HG02938 (cell line): ENCODE measurements at regions not wholly inside any gene's neighbourhood (a gene's known extent, or its start where the extent isn't known, plus 50 kb on each side); places are given as distances from the start of the nearest gene placed in this dataset.
"Not testable (repeated sequence)": the region's sequence is repeated elsewhere in the genome, so short reads cannot be mapped to it uniquely, and the experiment has no call there.

Experiments used
- ATAC-seq: cut with Tn5 transposase; IDR thresholded peaks from one replicate; pipeline ENCODE4 v1.9.1; 2021; ENCODE audit warnings: mild to moderate bottlenecking, moderate library complexity; ENCODE audit not compliant: unreplicated experiment

DNA sequence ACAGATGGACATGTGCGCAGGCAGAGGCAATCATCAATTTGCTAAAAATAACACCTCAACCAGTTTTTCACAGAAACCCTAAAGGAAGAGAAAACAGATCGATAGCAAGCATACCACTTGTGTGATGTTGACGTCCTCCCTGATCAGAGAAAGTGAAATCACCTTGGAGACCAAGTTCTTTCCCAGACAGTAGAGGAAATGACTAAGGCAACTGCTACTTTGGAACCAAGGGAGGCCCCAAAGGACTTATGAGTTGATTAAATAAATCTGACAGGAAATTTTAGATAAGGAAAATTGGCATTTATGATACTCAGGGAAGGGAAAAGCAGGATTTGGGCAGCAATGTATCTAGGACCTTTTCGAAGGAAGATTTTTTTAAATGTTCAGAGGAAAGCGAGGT lies 267.1 kb upstream of the ASIC2 start:
- ATAC-seq, result no peak

DNA sequence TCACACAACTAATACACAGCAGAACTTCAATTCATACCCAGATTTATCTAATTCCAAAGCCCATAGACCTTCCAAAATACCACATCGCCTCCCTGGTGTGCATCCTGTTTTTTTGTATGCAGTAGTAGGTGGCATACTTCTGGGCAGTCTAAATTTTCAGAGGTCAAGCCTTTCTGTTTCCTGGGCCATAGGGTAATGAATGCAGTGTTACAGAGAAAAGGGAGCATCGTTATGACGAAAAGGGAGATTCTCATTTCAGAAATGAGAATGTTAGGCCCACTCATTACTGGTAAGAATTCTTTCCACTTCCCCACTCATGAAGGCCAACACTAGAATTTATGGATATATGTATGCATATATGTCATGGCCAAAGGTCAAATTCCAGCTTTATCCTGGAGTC lies 267.8 kb upstream of the ASIC2 start:
- ATAC-seq, result no peak

GRCh38 chr17:33561569-33562334 lies 268.7 kb upstream of the ASIC2 start:
- ATAC-seq, result no peak

GRCh38 chr17:33562792-33563191 lies 269.7 kb upstream of the ASIC2 start:
- no peak for ATAC-seq

DNA sequence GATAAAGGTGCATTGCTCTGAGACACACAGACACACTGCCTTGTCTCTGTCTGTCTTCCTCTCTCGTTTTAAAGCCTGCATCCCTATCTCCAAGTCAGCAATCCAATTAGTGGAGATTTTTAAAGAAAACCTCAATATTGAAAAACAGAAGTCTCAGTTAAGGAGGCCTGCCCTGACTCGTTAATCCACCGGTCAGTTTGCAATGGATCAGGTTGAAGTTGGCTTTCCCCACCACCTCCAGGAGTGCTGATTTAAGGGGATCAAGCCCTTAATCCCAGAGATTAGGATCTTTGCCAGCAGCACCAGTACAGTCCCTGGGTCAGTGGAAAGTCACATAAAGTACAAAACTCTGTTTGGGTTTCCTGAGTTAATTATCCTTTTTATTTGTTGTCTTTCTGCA lies 271.1 kb upstream of the ASIC2 start:
- no peak for ATAC-seq

- ATAC-seq, result no peak
These were observed 274.1 kb upstream of the ASIC2 start for GRCh38 chr17:33567223-33567622.

GRCh38 chr17:33572615-33573014 lies 279.5 kb upstream of the ASIC2 start:
- no peak for ATAC-seq

- no peak for ATAC-seq
These were observed 281.9 kb upstream of the ASIC2 start for GRCh38 chr17:33574942-33575445.

GRCh38 chr17:33579740-33580139 lies 286.6 kb upstream of the ASIC2 start:
- not testable (repeated sequence) for ATAC-seq

GRCh38 chr17:33580215-33580614 lies 287.1 kb upstream of the ASIC2 start:
- ATAC-seq, result no peak

DNA sequence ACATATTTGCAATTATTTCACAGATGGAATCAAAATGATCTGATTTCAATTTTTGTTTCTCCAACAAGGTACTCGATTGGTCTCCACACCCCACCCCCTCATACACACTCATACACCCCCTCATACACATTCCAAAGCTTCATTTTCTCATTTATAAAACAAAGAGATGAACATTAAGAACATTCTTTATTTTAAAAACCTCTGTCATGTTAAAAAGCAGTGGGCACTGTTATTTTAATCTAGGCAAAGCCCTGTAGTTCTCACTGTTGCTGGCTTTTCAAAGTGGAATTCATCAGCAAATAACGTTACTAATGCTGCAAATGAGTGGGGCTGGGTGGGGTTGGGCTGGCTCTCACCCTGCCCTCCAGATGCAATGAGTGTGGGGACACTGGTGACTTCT lies 289.6 kb upstream of the ASIC2 start:
- ATAC-seq, result no peak

- ATAC-seq, result no peak
These were observed 290.7 kb upstream of the ASIC2 start for GRCh38 chr17:33583518-33584417.

- ATAC-seq, result no peak
These were observed 300.9 kb upstream of the ASIC2 start for GRCh38 chr17:33593991-33594390.

DNA sequence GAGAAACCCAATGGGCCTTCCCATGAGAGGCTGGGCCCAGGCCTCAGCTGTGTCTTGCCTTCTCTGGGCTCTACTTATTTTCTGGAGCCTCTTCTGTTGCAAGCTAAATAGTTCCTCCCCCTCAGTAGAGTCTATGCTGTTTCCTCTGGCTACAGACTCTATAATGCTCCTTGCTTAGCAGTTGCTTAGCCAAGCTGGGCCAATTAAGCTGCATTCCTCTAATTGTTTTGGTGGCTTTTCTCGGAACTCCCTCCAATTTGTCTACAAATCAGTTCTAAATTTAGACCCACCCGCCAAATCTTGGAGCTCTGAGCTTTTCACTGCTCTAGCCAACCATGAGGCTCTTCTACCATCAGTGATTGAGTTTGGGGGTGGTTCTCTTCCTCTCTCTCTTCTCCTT lies 302.7 kb upstream of the ASIC2 start:
- ATAC-seq, result no peak

GRCh38 chr17:33596899-33597298 lies 303.8 kb upstream of the ASIC2 start:
- ATAC-seq, result no peak

GRCh38 chr17:33598797-33599196 lies 305.7 kb upstream of the ASIC2 start:
- ATAC-seq, result no peak

DNA sequence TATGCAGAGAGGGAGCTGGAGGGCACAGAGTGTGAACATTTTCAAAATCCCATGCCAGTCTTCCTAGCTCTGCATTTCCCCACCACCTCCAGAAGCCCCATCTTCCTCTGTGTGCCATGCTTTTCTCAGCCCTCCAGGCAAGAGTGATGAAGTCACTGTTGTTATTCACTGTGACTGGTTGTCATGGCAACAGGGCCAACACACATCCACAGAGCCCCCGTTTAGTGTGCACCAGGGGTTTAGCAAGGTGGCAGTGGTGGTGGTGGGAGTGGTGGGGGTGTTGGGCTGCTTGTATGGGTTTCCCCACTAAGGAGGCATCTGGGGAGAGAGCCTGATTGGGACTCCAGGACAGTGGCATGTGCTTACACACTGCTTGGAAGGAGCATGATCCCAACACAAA lies 309.9 kb upstream of the ASIC2 start:
- ATAC-seq, result no peak

GRCh38 chr17:33603789-33604188 lies 310.7 kb upstream of the ASIC2 start:
- ATAC-seq, result no peak

DNA sequence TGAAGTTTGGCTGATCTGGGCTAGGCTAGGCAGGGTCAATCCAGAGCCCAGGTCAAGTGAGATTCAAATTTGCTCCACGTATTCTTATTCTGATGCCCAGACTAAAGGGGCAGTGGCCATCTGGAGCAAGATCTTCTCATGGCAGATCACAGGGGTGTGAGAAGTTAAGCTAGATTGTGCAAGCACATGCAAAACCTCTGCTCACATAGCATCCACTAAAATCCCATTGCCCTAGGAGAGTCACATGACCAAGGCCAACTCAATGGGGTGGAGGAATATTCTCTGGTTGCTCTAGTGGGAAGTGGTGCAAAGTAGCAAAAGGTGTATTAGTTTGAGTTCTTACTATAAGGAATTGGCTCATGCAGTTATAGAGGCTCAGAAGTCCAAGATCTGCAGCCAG lies 318.4 kb upstream of the ASIC2 start:
- no peak for ATAC-seq

GRCh38 chr17:33615861-33616260 lies 322.8 kb upstream of the ASIC2 start:
- ATAC-seq, result no peak

DNA sequence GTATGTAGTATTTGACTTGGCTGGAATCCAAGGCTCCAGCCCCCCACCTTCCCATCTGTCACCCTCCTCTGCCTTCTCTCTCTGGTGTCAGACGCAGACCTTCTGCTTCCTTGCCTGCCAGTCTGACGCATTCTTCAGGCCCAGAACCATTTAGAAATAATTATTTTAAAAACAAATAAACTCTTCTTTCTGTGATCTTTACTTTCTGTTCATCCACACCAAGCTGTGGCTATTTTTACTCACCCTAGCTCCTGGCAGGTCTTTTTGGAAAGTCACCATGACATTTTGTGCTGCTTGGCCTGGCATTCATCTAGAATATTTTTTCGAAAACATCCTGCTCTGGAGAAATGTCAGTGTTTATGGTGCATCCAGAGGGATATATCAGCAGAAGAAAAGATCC lies 330.7 kb upstream of the ASIC2 start:
- no peak for ATAC-seq
